OCI-LY1 (cell line): ENCODE measurements at regions not wholly inside any gene's neighbourhood (a gene's known extent, or its start where the extent isn't known, plus 50 kb on each side); places are given as distances from the start of the nearest gene placed in this dataset.

Experiments used
- CTCF ChIP-seq: fragments of 200-600 bp; sonication (generic), shearing (Covaris generic); IDR thresholded peaks from 2 replicates; pipeline ENCODE4 v1.5.1; 2017; ENCODE audit warnings: mild to moderate bottlenecking, antibody characterized with exemption, low read length, moderate library complexity, mixed read lengths
- EZH2 ChIP-seq: fragments of 200-600 bp; sonication (generic), shearing (Covaris generic); IDR thresholded peaks from 2 replicates; pipeline ENCODE4 v1.8.0; 2017; ENCODE audit warnings: borderline replicate concordance, mixed run types, mild to moderate bottlenecking, antibody characterized with exemption, low read length, moderate library complexity, mixed read lengths

- TF ChIP-seq CTCF (no peak), EZH2 (no peak)
Observed at GRCh38 chr9:80401243-80401642, 829.5 kb downstream of the TLE4 start.
